Putamen (tissue), 1 donor: ENCODE measurements at regions not wholly inside any gene's neighbourhood (a gene's known extent, or its start where the extent isn't known, plus 50 kb on each side); places are given as distances from the start of the nearest gene placed in this dataset.

Experiments used
- DNase-seq: peaks from one replicate; pipeline ENCODE4 v3.0.0-alpha.2; 2016; ENCODE audit warnings: low spot score

GRCh38 chr5:165665735-165666400, 2160.4 kb downstream of the MAT2B start:
- DNase-seq: no peak

- DNase-seq: no peak
Observed at GRCh38 chr5:165673499-165673898, 2168.1 kb downstream of the MAT2B start.

- no peak for DNase-seq
Observed at GRCh38 chr5:165695796-165696195, 2190.4 kb downstream of the MAT2B start.

- DNase-seq: no peak
Observed at GRCh38 chr5:165705960-165706359, 2200.5 kb downstream of the MAT2B start.

- no peak for DNase-seq
Observed at GRCh38 chr5:165712011-165712410, 2206.6 kb downstream of the MAT2B start.

GRCh38 chr5:165714598-165714997, 2209.2 kb downstream of the MAT2B start:
- no peak for DNase-seq

GRCh38 chr5:165720901-165721300, 2215.5 kb downstream of the MAT2B start:
- no peak for DNase-seq

- no peak for DNase-seq
Observed at GRCh38 chr5:165722401-165722800, 2217.0 kb downstream of the MAT2B start.

- no peak for DNase-seq
Observed at GRCh38 chr5:165723931-165724330, 2218.5 kb downstream of the MAT2B start.

GRCh38 chr5:165728425-165728824, 2223.0 kb downstream of the MAT2B start:
- DNase-seq: no peak

- DNase-seq: no peak
Observed at GRCh38 chr5:165735388-165735787, 2230.0 kb downstream of the MAT2B start.

- no peak for DNase-seq
Observed at GRCh38 chr5:165739079-165739741, 2233.8 kb downstream of the MAT2B start.

- DNase-seq: no peak
Observed at GRCh38 chr5:165757791-165758190, 2252.4 kb downstream of the MAT2B start.

- no peak for DNase-seq
Observed at GRCh38 chr5:165775111-165775510, 2269.7 kb downstream of the MAT2B start.

GRCh38 chr5:165779505-165779904, 2274.1 kb downstream of the MAT2B start:
- DNase-seq: peak; percentile 50

GRCh38 chr5:165780901-165781300, 2275.5 kb downstream of the MAT2B start:
- no peak for DNase-seq

- DNase-seq: no peak
Observed at GRCh38 chr5:165781738-165782137, 2276.3 kb downstream of the MAT2B start.

- DNase-seq: no peak
Observed at GRCh38 chr5:165783024-165783423, 2277.6 kb downstream of the MAT2B start.

GRCh38 chr5:165786073-165786472, 2280.7 kb downstream of the MAT2B start:
- DNase-seq: no peak

- DNase-seq: no peak
Observed at GRCh38 chr5:165795073-165795472, 2289.7 kb downstream of the MAT2B start.

GRCh38 chr5:165805756-165806155, 2300.3 kb downstream of the MAT2B start:
- DNase-seq: no peak

GRCh38 chr5:165808335-165808734, 2302.9 kb downstream of the MAT2B start:
- no peak for DNase-seq

GRCh38 chr5:165809914-165810313, 2304.5 kb downstream of the MAT2B start:
- DNase-seq: no peak

GRCh38 chr5:165829504-165829903, 2324.1 kb downstream of the MAT2B start:
- DNase-seq: no peak
